NCI-H1092 (cell line): ENCODE measurements at regions not wholly inside any gene's neighbourhood (a gene's known extent, or its start where the extent isn't known, plus 50 kb on each side); places are given as distances from the start of the nearest gene placed in this dataset.
A peak's percentile ranks its signal among the peaks of the same experiment; 100 is the strongest.

ENCODE experiments used
- DNase-seq: peaks from one replicate; lab custom pipeline; 2025; lab: John Stamatoyannopoulos, UW

GRCh38 chr2:121969166-121969565 lies 213.7 kb downstream of the TSN start:
- no peak for DNase-seq

GRCh38 chr2:121969766-121970639 lies 214.6 kb downstream of the TSN start:
- DNase-seq: no peak

DNA sequence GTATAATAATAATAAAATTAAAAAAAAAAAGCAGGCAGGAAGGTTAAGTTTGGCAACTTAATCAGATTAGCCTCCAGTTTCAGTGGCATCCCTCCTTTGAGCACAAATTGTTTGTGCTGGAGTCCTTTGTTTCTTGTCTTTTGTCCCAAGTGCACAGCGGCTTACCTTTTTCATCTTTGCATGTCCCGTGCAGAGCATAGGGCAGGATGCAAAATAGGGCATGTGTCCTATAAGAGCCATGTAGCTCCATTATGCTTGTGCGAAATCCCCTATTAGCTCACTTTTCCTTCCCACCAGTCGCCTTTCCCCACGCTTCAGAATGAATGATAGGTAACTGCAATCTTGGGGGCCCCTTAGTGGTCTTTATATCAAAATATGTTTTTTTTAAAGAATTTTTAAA lies 216.8 kb downstream of the TSN start:
- DNase-seq: no peak

GRCh38 chr2:121974897-121975661 lies 219.6 kb downstream of the TSN start:
- peak; percentile 73 for DNase-seq

- no peak for DNase-seq
Observed at GRCh38 chr2:121976926-121977325, 221.5 kb downstream of the TSN start.

GRCh38 chr2:121977326-121977725 lies 221.9 kb downstream of the TSN start:
- no peak for DNase-seq

- no peak for DNase-seq
Observed at GRCh38 chr2:121992700-121993099, 237.2 kb downstream of the TSN start.

DNA sequence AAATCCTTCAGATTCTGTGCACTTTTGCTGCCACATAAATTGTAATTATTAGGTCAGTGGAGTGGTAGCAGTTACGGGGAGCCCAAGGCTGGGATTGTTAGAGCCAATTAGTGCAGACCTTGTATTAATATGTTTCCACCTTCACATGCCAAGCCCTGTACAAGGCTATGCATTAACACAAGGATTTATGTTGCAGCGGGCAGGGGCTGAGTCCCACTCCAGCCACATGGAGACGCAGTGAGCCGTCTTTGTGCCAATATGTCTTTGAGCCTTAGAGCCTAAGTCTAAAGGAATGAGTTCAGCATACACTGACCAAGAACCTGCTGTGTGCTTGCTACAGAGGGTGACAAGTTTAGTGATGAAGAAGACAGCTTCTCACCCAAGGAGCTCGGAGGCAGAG lies 238.2 kb downstream of the TSN start:
- no peak for DNase-seq

GRCh38 chr2:121994238-121995206 lies 239.1 kb downstream of the TSN start:
- DNase-seq: no peak

GRCh38 chr2:121998751-121999150 lies 243.3 kb downstream of the TSN start:
- no peak for DNase-seq

DNA sequence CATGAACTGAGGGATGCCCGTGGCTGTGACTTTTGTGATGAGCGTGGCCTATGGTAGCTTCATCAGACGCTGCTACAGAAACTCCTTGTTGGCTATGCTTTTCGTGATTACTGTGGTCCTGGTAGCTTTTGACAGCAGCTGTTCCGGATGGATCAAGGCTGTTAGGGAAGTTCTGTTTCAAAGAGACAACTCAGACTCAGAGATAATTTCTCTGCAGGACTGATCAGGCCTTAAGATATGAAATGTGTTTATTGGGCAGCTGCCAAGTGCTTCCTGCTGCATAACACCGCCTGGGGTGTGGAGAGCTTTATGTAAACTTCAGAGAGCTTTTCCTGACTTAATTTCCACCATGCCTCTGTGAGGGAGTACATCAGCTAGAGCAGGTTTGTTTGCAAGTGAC lies 243.8 kb downstream of the TSN start:
- no peak for DNase-seq

- DNase-seq: no peak
Observed at GRCh38 chr2:122000556-122001340, 245.3 kb downstream of the TSN start.

DNA sequence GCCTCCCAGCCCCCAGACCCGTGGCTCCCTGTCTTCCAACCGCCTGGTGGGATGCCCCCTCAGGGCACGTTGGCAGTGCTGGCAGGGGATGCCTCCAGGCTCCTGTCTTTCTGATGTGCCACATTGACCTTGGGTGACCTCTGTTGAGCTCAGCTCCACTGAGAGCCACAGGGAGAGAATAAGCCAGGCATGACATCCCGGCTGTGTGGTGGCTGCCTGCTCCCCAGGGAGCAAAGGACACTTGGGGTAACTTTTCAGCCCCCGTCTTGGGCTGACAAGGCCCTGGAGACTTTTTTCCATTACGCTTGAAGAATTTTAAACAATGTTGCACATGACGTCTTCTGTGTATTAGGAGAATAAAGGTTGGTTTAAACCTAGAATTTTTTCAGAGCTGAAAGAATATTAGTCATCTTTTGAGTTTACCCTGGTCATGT lies 246.0 kb downstream of the TSN start:
- no peak for DNase-seq

DNA sequence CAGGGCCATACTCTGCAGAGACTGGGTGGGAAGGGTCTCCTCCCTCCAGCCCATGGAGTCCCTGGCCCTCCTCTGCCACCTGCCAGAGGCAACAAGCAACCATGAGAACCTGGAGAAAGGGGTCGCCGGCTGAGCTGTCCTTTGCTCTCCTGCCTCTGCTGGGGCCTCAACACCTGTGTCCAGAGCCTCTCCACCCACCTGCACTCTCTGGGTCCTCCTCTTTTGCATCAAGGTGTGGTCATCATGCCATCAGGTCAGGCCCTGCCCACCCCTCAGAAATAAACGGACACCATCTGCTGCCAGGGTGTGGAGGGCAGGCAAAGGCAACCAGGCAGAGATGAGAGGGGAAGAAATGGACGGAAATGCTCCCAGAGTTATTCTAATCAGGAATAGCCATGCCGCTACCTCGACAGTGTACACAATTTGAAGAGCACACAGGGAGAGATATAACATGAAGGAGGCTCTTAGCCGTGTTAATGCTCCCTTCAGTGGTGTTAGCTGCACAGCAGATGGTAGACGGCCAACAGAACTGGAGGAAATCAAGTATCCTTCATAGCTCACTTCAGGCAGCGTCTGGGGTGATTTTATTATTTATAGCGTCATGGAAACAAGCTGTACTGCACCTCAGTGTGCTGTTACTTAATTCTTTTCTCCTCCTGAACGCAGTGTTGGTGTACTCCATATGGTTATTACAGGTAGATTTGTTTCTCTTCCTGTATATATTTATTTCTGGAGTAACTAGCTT lies 247.9 kb downstream of the TSN start:
- peak; percentile 41 for DNase-seq

DNA sequence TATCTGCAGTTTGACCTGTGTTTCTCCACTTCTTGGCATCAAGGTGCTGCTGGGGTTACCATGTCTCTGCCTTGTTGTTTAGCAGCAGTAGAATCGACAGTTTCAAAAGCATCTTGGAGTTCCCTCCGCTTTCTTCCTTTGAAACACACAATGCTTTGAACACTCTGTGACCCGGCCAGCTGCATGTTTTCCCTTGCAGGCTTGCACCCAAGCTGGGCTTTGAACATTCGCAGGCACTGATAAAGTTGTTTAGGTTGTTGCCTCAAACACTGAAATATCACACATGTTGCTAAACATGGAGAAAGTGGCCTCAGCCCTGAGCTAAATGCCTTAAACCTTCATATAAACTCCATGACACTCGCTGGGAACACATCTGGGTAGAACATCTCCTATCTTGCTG lies 251.7 kb downstream of the TSN start:
- no peak for DNase-seq

DNA sequence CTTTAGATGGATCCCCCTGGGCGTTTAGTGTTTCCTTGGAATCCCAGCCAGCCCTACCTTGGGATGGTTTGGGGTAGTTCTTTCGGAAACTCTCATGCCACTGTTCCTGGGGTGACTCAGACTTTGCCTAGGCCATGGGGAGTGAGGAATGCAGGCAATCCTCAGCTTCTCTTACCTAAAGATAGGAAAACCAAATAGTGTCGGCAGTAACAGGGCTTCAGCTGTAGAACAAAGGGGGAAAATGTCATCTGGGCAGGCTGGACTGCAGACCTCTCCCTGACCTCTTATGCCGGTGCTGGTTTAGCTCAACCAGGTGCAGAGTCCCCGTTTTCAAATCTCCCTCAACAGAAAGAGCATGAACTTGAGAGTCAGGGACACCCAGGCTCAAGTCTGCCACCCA lies 252.1 kb downstream of the TSN start:
- DNase-seq: no peak

DNA sequence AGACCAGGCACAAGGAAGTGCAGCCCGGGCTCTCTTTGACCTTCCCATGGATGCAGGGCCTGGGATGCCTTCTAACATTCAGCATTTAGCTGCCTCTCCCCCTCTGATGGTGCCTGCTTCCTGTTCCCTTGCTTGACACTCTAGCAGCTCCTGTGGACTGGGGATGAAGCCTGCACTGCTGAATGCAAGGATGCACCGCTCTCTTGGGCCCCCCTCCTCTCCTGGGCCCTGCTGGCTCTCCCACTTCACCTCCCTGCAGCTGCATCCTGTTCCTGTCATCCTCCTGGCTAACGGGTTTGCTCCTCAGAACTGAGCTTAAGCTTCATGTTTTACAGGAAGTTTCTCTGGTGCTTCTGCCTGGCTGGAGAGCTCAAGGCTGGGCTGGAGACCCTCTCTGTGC lies 254.1 kb downstream of the TSN start:
- DNase-seq: no peak

- DNase-seq: no peak
Observed at GRCh38 chr2:122011493-122012270, 256.2 kb downstream of the TSN start.

DNA sequence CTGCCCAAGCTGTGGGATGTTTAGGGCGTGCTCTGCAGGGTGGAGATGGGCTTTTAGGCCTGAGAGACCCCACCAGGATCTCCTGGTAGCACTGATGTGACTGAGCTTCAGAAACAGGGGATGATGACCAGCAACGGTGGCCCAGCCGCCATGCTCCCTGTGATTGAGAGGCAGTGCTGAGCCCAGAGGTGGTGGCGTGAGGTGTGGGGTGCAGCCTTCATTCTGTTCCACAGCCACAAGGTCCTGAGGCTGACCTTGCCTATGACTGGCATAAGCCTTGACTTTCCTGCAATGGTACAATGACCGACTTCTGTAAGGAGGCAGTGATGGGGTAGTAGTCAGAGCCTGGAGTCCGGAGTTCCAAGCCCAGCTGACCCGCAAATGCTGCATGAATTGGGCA lies 263.3 kb downstream of the TSN start:
- no peak for DNase-seq

GRCh38 chr2:122019724-122020123 lies 264.3 kb downstream of the TSN start:
- DNase-seq: no peak
